Naive thymus-derived CD4-positive, alpha-beta T cell (primary cell): ENCODE measurements at regions not wholly inside any gene's neighbourhood (a gene's known extent, or its start where the extent isn't known, plus 50 kb on each side); places are given as distances from the start of the nearest gene placed in this dataset.
"Not testable (repeated sequence)": the region's sequence is repeated elsewhere in the genome, so short reads cannot be mapped to it uniquely, and the experiment has no call there.

Experiments used
- ATAC-seq: fragments of 150-1000 bp; cut with Tn5 transposase; 2 replicates; pipeline ENCODE4 v1.10.0; 2021; ENCODE audit warnings: mild to moderate bottlenecking, moderate library complexity
- CTCF ChIA-PET: fragments of 350-600 bp; sonication (Branson Sonifier 250); formaldehyde crosslinking; loops from one replicate; lab custom pipeline; 2021; ENCODE audit warnings: antibody characterized with exemption; lab: Charles Lee
- POLR2A ChIA-PET: fragments of 350-600 bp; sonication (Branson Sonifier 250); formaldehyde crosslinking; loops from one replicate; lab custom pipeline; 2021; ENCODE audit warnings: antibody characterized with exemption, inconsistent platforms; lab: Charles Lee
- DNase-seq, 9 donors: peaks; one replicate each; pipeline versions ENCODE4 v3.0.0 to v3.0.0-alpha.2; 2020 to 2022; ENCODE audit warnings: mixed read lengths in 1 of 9
- H3K27ac ChIP-seq: one replicate; pipeline ENCODE4 v1.7.0; 2013; ENCODE audit warnings: mild to moderate bottlenecking, low read depth, low read length, moderate library complexity
- H3K27me3 ChIP-seq, 2 donors: one replicate each; pipeline ENCODE4 v1.7.0; 2013; ENCODE audit warnings: low read length in 2 of 2, mild to moderate bottlenecking in 2 of 2, moderate library complexity in 2 of 2; ENCODE audit not compliant: control insufficient read depth in 2 of 2, insufficient read depth in 2 of 2
- H3K36me3 ChIP-seq, 3 experiments: 1 replicate in 2 of 3; 2 replicates in 1 of 3; pipeline ENCODE4 v1.7.0; 2013; ENCODE audit warnings: low read length in 3 of 3, mild to moderate bottlenecking in 3 of 3, moderate library complexity in 1 of 3; ENCODE audit not compliant: insufficient read depth in 3 of 3, control insufficient read depth in 2 of 3
- H3K4me1 ChIP-seq, 2 donors: one replicate each; pipeline ENCODE4 v1.7.0; 2013; ENCODE audit warnings: low read length in 2 of 2, mild to moderate bottlenecking in 2 of 2, moderate library complexity in 1 of 2; ENCODE audit not compliant: control insufficient read depth in 2 of 2, insufficient read depth in 2 of 2
- H3K4me3 ChIP-seq: 2 replicates; pipeline ENCODE4 v1.7.0; 2013; ENCODE audit warnings: mild to moderate bottlenecking, low read length
- H3K9me3 ChIP-seq, 3 experiments: 1 replicate in 2 of 3; 2 replicates in 1 of 3; pipeline ENCODE4 v1.7.0; 2013; ENCODE audit warnings: low read length in 3 of 3; ENCODE audit not compliant: control insufficient read depth in 2 of 3
- H3K27ac Mint-ChIP-seq, 9 donors: one replicate each; pipeline ENCODE4 v1.8.0; 2020 to 2022; ENCODE audit warnings: mixed read lengths in 9 of 9, mild to moderate bottlenecking in 8 of 9, moderate library complexity in 5 of 9, inconsistent platforms in 2 of 9
- H3K27me3 Mint-ChIP-seq, 5 donors: one replicate each; pipeline ENCODE4 v1.8.0; 2021 to 2022; ENCODE audit warnings: mixed read lengths in 5 of 5, mild to moderate bottlenecking in 1 of 5
- H3K36me3 Mint-ChIP-seq, 5 donors: one replicate each; pipeline ENCODE4 v1.8.0; 2020 to 2022; ENCODE audit warnings: mixed read lengths in 5 of 5, mild to moderate bottlenecking in 3 of 5, inconsistent platforms in 1 of 5
- H3K4me1 Mint-ChIP-seq, 7 donors: one replicate each; pipeline ENCODE4 v1.8.0; 2020 to 2022; ENCODE audit warnings: mixed read lengths in 7 of 7, mild to moderate bottlenecking in 3 of 7, inconsistent platforms in 1 of 7
- H3K4me3 Mint-ChIP-seq, 10 donors: one replicate each; pipeline ENCODE4 v1.8.0; 2020 to 2022; ENCODE audit warnings: mild to moderate bottlenecking in 10 of 10, mixed read lengths in 10 of 10, moderate library complexity in 6 of 10, inconsistent platforms in 2 of 10
- H3K9me3 Mint-ChIP-seq, 11 donors: one replicate each; pipeline ENCODE4 v1.8.0; 2020 to 2022; ENCODE audit warnings: mixed read lengths in 11 of 11, mild to moderate bottlenecking in 4 of 11, inconsistent platforms in 1 of 11, moderate library complexity in 1 of 11
- intact Hi-C, 2 donors: fragments of 100-400 bp; cut with micrococcal nuclease; formaldehyde crosslinking; loops; one replicate each; pipeline ENCODE4 v1.15.1; 2023

- Histone ChIP-seq H3K27ac (no peak overlapping the region), H3K9me3 (no peaks in the 10 kb centered on the region), H3K4me1 (no peaks in the 10 kb centered on the region), H3K4me3 (no peak overlapping the region), H3K36me3 (no peaks in the 10 kb centered on the region), H3K27me3 (no peaks in the 10 kb centered on the region)
- Mint-ChIP-seq H3K27me3 (peaks cover 0 to 5% (median 0%) of the 10 kb centered on the region in 5 donors), H3K4me1 (no peaks in the 10 kb centered on the region), H3K27ac (no peak overlapping the region), H3K36me3 (no peaks in the 10 kb centered on the region), H3K4me3 (no peak overlapping the region), H3K9me3 (peaks cover 0 to 14% (median 2%) of the 10 kb centered on the region in 11 donors)
- CTCF ChIA-PET = no interaction called here
- no peak for DNase-seq
- ATAC-seq = no peak
- intact Hi-C loops = no loop called here
- POLR2A ChIA-PET = no interaction called here
These were observed 674.1 kb upstream of the ATXN7L3B start for GRCh38 chr12:73863546-73863945.

GRCh38 chr12:73867147-73867546 is 670.5 kb upstream of the ATXN7L3B start:
- Mint-ChIP-seq H3K4me3 (no peak overlapping the region), H3K9me3 (peaks cover 0 to 14% (median 0%) of the 10 kb centered on the region in 11 donors), H3K27me3 (peaks cover 0 to 5% (median 0%) of the 10 kb centered on the region in 5 donors), H3K4me1 (no peaks in the 10 kb centered on the region), H3K27ac (no peak overlapping the region), H3K36me3 (no peaks in the 10 kb centered on the region)
- no peaks in the 10 kb centered on the region for H3K27me3 ChIP-seq
- ATAC-seq (no peak), DNase-seq (no peak)
- no peaks in the 10 kb centered on the region for H3K4me1 ChIP-seq
- H3K27ac ChIP-seq = no peak overlapping the region
- ChIA-PET POLR2A (no interaction called here), CTCF (no interaction called here)
- no peaks in the 10 kb centered on the region for H3K9me3 ChIP-seq
- no peak overlapping the region for H3K4me3 ChIP-seq
- intact Hi-C loops = no loop called here
- no peaks in the 10 kb centered on the region for H3K36me3 ChIP-seq

GRCh38 chr12:73877291-73877690 is 660.3 kb upstream of the ATXN7L3B start:
- H3K27ac Mint-ChIP-seq, H3K9me3 ChIP-seq, H3K4me3 Mint-ChIP-seq, POLR2A ChIA-PET, intact Hi-C loops, H3K27me3 ChIP-seq, CTCF ChIA-PET, H3K4me3 ChIP-seq, ATAC-seq, DNase-seq, H3K4me1 Mint-ChIP-seq, H3K36me3 Mint-ChIP-seq, H3K27ac ChIP-seq, H3K36me3 ChIP-seq, H3K27me3 Mint-ChIP-seq, H3K9me3 Mint-ChIP-seq, H3K4me1 ChIP-seq: not testable (repeated sequence)

DNA sequence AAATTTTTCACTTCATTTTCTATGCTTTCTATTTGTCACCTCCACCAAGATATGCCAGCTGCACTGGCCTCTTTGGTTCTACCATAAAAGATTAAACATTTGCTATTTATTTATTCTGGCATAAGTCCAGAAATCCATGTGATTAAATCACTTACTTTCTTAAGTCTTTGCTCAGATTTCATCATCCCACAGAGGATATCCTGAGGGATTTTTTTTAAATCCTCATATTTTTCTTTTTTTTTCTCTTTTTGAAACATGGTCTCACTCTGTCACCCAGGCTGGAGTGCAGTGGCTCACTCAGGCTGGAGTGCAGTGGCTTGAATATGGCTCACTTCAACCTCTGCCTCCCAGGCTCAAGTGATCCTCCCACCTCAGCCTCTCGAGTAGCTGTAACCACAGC is 645.4 kb upstream of the ATXN7L3B start:
- Mint-ChIP-seq H3K4me3 (no peak overlapping the region), H3K27me3 (no peaks in the 10 kb centered on the region), H3K9me3 (peaks cover 0 to 19% (median 3%) of the 10 kb centered on the region in 11 donors), H3K27ac (no peak overlapping the region), H3K4me1 (no peaks in the 10 kb centered on the region), H3K36me3 (no peaks in the 10 kb centered on the region)
- Histone ChIP-seq H3K4me1 (no peaks in the 10 kb centered on the region), H3K27me3 (no peaks in the 10 kb centered on the region), H3K36me3 (no peaks in the 10 kb centered on the region), H3K9me3 (no peaks in the 10 kb centered on the region), H3K4me3 (no peak overlapping the region), H3K27ac (no peak overlapping the region)
- DNase-seq (no peak), ATAC-seq (no peak)
- ChIA-PET CTCF (no interaction called here), POLR2A (no interaction called here)
- intact Hi-C loops = no loop called here

DNA sequence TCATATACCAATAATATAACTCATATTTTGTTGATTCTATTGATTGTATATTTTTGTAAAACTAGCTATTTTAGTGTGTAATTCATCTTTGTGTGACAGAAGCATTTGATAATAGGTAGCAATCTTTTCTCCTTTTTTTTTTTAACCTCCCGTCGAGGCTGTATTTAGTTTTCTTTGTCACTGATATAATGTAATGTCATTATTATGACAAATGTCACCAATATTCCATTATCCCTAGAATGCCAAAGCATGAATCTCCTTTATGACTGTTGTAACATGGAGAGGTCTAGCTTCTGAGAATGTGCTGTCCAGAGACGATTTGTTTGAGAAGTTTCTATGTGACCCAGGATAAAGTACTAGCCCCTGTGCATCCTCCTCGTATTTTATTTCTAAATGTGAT is 639.0 kb upstream of the ATXN7L3B start:
- Mint-ChIP-seq H3K36me3 (no peaks in the 10 kb centered on the region), H3K4me1 (no peaks in the 10 kb centered on the region), H3K4me3 (no peak overlapping the region), H3K27ac (no peak overlapping the region), H3K27me3 (no peaks in the 10 kb centered on the region), H3K9me3 (peaks cover 0 to 5% (median 1%) of the 10 kb centered on the region in 11 donors)
- POLR2A ChIA-PET = no interaction called here
- ATAC-seq (no peak), DNase-seq (no peak)
- CTCF ChIA-PET = interaction anchor here (0.6 kb wide), 1 partner anchor 123 kb away, joined by 3 read pairs; no protein-coding TSS in a partner anchor
- Histone ChIP-seq H3K36me3 (no peaks in the 10 kb centered on the region), H3K4me3 (no peak overlapping the region), H3K27me3 (no peaks in the 10 kb centered on the region), H3K4me1 (no peaks in the 10 kb centered on the region), H3K27ac (no peak overlapping the region), H3K9me3 (no peaks in the 10 kb centered on the region)
- intact Hi-C loops = no loop called here

GRCh38 chr12:73902260-73902659 is 635.4 kb upstream of the ATXN7L3B start:
- no peak for ATAC-seq
- H3K4me3 Mint-ChIP-seq = no peak overlapping the region

DNA sequence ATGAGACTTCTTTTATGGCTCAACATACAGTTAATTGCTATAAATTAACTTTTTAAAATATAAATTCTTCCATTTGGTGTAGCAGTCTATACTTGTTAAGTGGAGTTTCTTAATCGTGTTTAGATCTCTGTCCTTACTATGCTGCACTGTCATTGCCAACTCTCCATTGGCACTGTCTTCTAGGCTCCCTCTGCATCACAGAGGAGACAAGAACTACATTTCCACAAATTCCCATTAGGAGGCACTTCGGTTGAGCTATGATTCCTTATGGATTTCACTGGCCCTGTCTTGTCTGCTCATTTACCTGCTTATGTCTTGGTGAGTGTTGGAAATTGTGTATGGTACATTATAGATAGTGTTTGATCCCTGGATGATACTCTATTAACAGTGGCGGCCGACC is 630.9 kb upstream of the ATXN7L3B start:
- H3K27me3 Mint-ChIP-seq = no peaks in the 10 kb centered on the region
- DNase-seq (no peak), ATAC-seq (no peak)
- H3K27ac Mint-ChIP-seq = no peak overlapping the region
- Histone ChIP-seq H3K27ac (no peak overlapping the region), H3K27me3 (no peaks in the 10 kb centered on the region), H3K9me3 (no peaks in the 10 kb centered on the region), H3K4me3 (no peak overlapping the region), H3K36me3 (no peaks in the 10 kb centered on the region), H3K4me1 (no peaks in the 10 kb centered on the region)
- no peaks in the 10 kb centered on the region for H3K36me3 Mint-ChIP-seq
- H3K9me3 Mint-ChIP-seq = peaks cover 0 to 7% (median 0%) of the 10 kb centered on the region in 11 donors
- H3K4me1 Mint-ChIP-seq = no peaks in the 10 kb centered on the region
- POLR2A ChIA-PET = no interaction called here
- CTCF ChIA-PET = no interaction called here
- intact Hi-C loops = no loop called here
- H3K4me3 Mint-ChIP-seq = no peak overlapping the region

More at GRCh38 chr12:73902260-73902659, 635.4 kb upstream of the ATXN7L3B start:
- Histone ChIP-seq H3K4me1 (no peaks in the 10 kb centered on the region), H3K27ac (no peak overlapping the region), H3K27me3 (no peaks in the 10 kb centered on the region), H3K9me3 (no peaks in the 10 kb centered on the region), H3K36me3 (no peaks in the 10 kb centered on the region), H3K4me3 (no peak overlapping the region)
- no peak overlapping the region for H3K27ac Mint-ChIP-seq
- no peak for DNase-seq
- intact Hi-C loops = no loop called here
- ChIA-PET POLR2A (no interaction called here), CTCF (no interaction called here)
- H3K36me3 Mint-ChIP-seq = no peaks in the 10 kb centered on the region
- no peaks in the 10 kb centered on the region for H3K27me3 Mint-ChIP-seq
- no peaks in the 10 kb centered on the region for H3K4me1 Mint-ChIP-seq
- H3K9me3 Mint-ChIP-seq = peaks cover 0 to 5% (median 0%) of the 10 kb centered on the region in 11 donors
